Fibroblast of villous mesenchyme (primary cell): ENCODE measurements at regions not wholly inside any gene's neighbourhood (a gene's known extent, or its start where the extent isn't known, plus 50 kb on each side); places are given as distances from the start of the nearest gene placed in this dataset.

Source experiments
- DNase-seq: peaks from one replicate; pipeline ENCODE4 v3.0.0-alpha.2; 2010; ENCODE audit warnings: low read depth
- H3K4me3 ChIP-seq: 2 replicates; pipeline ENCODE4 v1.5.1; 2011; ENCODE audit warnings: low read depth, mild to moderate bottlenecking, low read length
- TF ChIP-seq, protein P1 (sequence below): IDR thresholded peaks from 2 replicates; pipeline ENCODE4 v1.5.1; 2012; ENCODE audit warnings: low read depth, mild to moderate bottlenecking, low read length; ENCODE audit not compliant: insufficient read depth

DNA sequence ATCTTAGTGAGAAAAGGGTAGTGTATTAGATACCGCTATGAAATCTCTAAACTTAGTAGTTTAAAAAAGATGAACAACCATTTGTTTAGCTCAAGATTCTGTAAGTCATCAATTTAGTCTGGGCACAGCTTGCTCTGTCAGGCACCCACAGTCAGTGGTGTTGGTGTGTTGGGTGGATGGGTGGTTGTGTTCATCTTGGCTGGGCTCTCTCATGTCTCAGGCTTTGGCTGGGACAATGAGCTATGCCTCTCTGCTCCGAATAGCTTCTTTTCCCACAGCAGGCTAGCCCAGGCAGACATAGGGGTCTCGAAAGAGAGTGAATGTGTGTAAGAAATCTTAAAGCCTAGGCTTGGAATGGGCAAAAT lies 127.0 kb upstream of the GATB start:
- no peak overlapping the region for H3K4me3 ChIP-seq
- TF ChIP-seq, protein P1, sequence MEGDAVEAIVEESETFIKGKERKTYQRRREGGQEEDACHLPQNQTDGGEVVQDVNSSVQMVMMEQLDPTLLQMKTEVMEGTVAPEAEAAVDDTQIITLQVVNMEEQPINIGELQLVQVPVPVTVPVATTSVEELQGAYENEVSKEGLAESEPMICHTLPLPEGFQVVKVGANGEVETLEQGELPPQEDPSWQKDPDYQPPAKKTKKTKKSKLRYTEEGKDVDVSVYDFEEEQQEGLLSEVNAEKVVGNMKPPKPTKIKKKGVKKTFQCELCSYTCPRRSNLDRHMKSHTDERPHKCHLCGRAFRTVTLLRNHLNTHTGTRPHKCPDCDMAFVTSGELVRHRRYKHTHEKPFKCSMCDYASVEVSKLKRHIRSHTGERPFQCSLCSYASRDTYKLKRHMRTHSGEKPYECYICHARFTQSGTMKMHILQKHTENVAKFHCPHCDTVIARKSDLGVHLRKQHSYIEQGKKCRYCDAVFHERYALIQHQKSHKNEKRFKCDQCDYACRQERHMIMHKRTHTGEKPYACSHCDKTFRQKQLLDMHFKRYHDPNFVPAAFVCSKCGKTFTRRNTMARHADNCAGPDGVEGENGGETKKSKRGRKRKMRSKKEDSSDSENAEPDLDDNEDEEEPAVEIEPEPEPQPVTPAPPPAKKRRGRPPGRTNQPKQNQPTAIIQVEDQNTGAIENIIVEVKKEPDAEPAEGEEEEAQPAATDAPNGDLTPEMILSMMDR = no peak
- DNase-seq = no peak

- DNase-seq = peak; percentile 14
These were observed 126.4 kb upstream of the GATB start for GRCh38 chr4:151887031-151887815.

GRCh38 chr4:151885123-151885522 lies 124.3 kb upstream of the GATB start:
- TF ChIP-seq, protein P1 = no peak
- H3K4me3 ChIP-seq = no peak overlapping the region
- no peak for DNase-seq

More at GRCh38 chr4:151887031-151887815, 126.4 kb upstream of the GATB start:
- H3K4me3 ChIP-seq = no peak overlapping the region
- TF ChIP-seq, protein P1 = no peak

DNA sequence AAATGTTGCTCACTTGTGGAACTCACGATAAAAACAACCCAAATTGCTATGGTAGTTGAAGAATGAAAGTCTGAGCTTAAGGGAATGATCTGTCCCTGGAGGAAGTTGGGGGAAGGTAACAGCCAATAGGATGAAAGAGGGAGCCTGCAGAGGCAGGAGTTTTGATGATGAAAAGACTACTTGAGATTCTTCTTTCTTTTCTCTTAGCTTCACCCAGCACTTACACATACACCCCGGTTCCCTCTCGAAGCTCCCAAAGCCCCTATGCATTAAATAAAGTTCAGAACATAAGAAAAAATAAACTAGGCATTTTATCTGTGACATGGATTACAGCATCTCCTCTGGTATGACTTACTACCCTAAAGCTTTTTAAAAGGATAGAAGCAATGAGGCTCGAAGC lies 122.9 kb upstream of the GATB start:
- TF ChIP-seq, protein P1 = no peak
- no peak overlapping the region for H3K4me3 ChIP-seq
- DNase-seq = no peak

DNA sequence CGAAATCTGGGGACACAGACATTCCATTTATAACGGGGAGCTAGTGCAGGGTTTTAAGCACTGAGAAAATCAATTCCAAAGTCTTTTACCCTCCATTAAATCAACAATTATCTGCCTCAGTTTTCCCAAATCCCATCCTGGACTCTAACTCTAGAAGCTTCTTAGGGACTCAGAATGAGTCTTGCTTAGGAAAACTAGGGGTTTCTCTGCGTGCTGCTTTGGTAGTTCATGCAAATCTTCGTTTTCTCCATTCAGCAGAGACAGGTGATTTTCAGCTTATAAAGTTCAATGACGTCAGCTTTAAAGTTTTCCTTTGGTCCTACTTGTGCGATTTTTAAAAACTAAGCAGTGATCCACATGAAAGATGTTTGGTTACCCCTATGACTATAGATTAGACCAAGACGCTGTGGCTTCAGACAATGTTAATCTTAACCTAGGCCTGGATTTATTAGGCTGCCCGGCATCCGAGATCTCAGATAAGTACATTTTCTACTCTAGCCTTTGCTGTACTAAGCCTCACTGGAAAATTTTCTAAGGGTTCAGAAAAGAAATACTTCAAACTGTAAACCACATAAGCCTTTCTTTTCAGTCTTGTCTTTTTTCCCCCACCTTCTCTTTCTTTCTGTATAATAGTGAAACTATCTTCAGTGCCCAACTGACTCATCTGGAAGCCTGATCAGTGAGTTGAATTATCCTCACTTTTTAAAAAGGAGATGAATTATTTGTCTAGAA lies 121.4 kb upstream of the GATB start:
- TF ChIP-seq, protein P1 = no peak
- DNase-seq = no peak
- H3K4me3 ChIP-seq = no peak overlapping the region

GRCh38 chr4:151879705-151880445 lies 119.1 kb upstream of the GATB start:
- H3K4me3 ChIP-seq = no peak overlapping the region
- DNase-seq = no peak
- TF ChIP-seq, protein P1 = no peak
